ENCODE measurements at regions not wholly inside any gene's neighbourhood (a gene's known extent, or its start where the extent isn't known, plus 50 kb on each side); places are given as distances from the start of the nearest gene placed in this dataset.

- Histone ChIP-seq H4K20me1 (ENCODE audit: insufficient read depth, low read length) (no peaks in the 10 kb centered on the region), H3K4me3 (ENCODE audit: insufficient read depth, low read length) (no peak overlapping the region), H3K36me3 (ENCODE audit: insufficient read depth, low read length) (no peaks in the 10 kb centered on the region), H3K79me2 (ENCODE audit: insufficient read depth, low read length) (no peaks in the 10 kb centered on the region), H2AFZ (ENCODE audit: low read length) (no peak overlapping the region), H3K27ac (ENCODE audit: low read depth, low read length) (no peak overlapping the region), H3K4me1 (ENCODE audit: insufficient read depth, low read length) (peaks cover 5% of the 10 kb centered on the region), H3K9me3 (ENCODE audit: low read depth, low read length) (no peaks in the 10 kb centered on the region), H3K27me3 (ENCODE audit: insufficient read depth, low read length) (no peaks in the 10 kb centered on the region), H3K4me2 (ENCODE audit: insufficient read depth, low read length) (no peak overlapping the region)
- TF ChIP-seq CTCF (IDR thresholded peaks at IDR 0.05; ENCODE audit: extremely low read depth, low read depth, low read length) = no peak
- DNase-seq (ENCODE audit: insufficient read length, low spot score, missing footprints) = no peak
Observed at GRCh38 chr7:47661051-47661714, 79.3 kb upstream of the TNS3 start.

- Histone ChIP-seq H2AFZ (ENCODE audit: low read length) (no peak overlapping the region), H3K27ac (ENCODE audit: low read depth, low read length) (no peak overlapping the region), H3K9me3 (ENCODE audit: low read depth, low read length) (no peaks in the 10 kb centered on the region), H3K79me2 (ENCODE audit: insufficient read depth, low read length) (no peaks in the 10 kb centered on the region), H3K4me1 (ENCODE audit: insufficient read depth, low read length) (peaks cover 6% of the 10 kb centered on the region), H3K27me3 (ENCODE audit: insufficient read depth, low read length) (no peaks in the 10 kb centered on the region), H3K36me3 (ENCODE audit: insufficient read depth, low read length) (no peaks in the 10 kb centered on the region), H4K20me1 (ENCODE audit: insufficient read depth, low read length) (no peaks in the 10 kb centered on the region), H3K4me2 (ENCODE audit: insufficient read depth, low read length) (no peak overlapping the region), H3K4me3 (ENCODE audit: insufficient read depth, low read length) (no peak overlapping the region)
- TF ChIP-seq CTCF (IDR thresholded peaks at IDR 0.05; ENCODE audit: extremely low read depth, low read depth, low read length) = no peak
- DNase-seq (ENCODE audit: insufficient read length, low spot score, missing footprints) = no peak
Observed at GRCh38 chr7:47659664-47660462, 78.0 kb upstream of the TNS3 start.

GRCh38 chr7:47658886-47659635 is 77.2 kb upstream of the TNS3 start:
- TF ChIP-seq CTCF (IDR thresholded peaks at IDR 0.05; ENCODE audit: extremely low read depth, low read depth, low read length) = no peak

GRCh38 chr7:47657126-47657525 is 75.2 kb upstream of the TNS3 start:
- Histone ChIP-seq H3K9me3 (ENCODE audit: low read depth, low read length) (no peaks in the 10 kb centered on the region), H2AFZ (ENCODE audit: low read length) (no peak overlapping the region), H3K27ac (ENCODE audit: low read depth, low read length) (no peak overlapping the region), H3K4me3 (ENCODE audit: insufficient read depth, low read length) (no peak overlapping the region), H3K27me3 (ENCODE audit: insufficient read depth, low read length) (no peaks in the 10 kb centered on the region), H3K4me2 (ENCODE audit: insufficient read depth, low read length) (no peak overlapping the region), H4K20me1 (ENCODE audit: insufficient read depth, low read length) (no peaks in the 10 kb centered on the region), H3K4me1 (ENCODE audit: insufficient read depth, low read length) (peaks cover 30% of the 10 kb centered on the region), H3K79me2 (ENCODE audit: insufficient read depth, low read length) (no peaks in the 10 kb centered on the region), H3K36me3 (ENCODE audit: insufficient read depth, low read length) (no peaks in the 10 kb centered on the region)
- TF ChIP-seq CTCF (IDR thresholded peaks at IDR 0.05; ENCODE audit: extremely low read depth, low read depth, low read length) = no peak
- peak; percentile 59 for DNase-seq (ENCODE audit: insufficient read length, low spot score, missing footprints)

More at GRCh38 chr7:47658886-47659635, 77.2 kb upstream of the TNS3 start:
- no peak for DNase-seq (ENCODE audit: insufficient read length, low spot score, missing footprints)
- no peak overlapping the region for H3K27ac ChIP-seq (ENCODE audit: low read depth, low read length)
- peaks cover 14% of the 10 kb centered on the region for H3K4me1 ChIP-seq (ENCODE audit: insufficient read depth, low read length)
- no peaks in the 10 kb centered on the region for H3K27me3 ChIP-seq (ENCODE audit: insufficient read depth, low read length)
- no peaks in the 10 kb centered on the region for H4K20me1 ChIP-seq (ENCODE audit: insufficient read depth, low read length)
- no peaks in the 10 kb centered on the region for H3K9me3 ChIP-seq (ENCODE audit: low read depth, low read length)
- H3K79me2 ChIP-seq (ENCODE audit: insufficient read depth, low read length) = no peaks in the 10 kb centered on the region
- no peak overlapping the region for H2AFZ ChIP-seq (ENCODE audit: low read length)
- no peak overlapping the region for H3K4me3 ChIP-seq (ENCODE audit: insufficient read depth, low read length)
- H3K36me3 ChIP-seq (ENCODE audit: insufficient read depth, low read length) = no peaks in the 10 kb centered on the region
- no peak overlapping the region for H3K4me2 ChIP-seq (ENCODE audit: insufficient read depth, low read length)

Data from osteoblast (primary cell).